NCI-H526 (cell line): ENCODE measurements at regions not wholly inside any gene's neighbourhood (a gene's known extent, or its start where the extent isn't known, plus 50 kb on each side); places are given as distances from the start of the nearest gene placed in this dataset.
"Not testable (repeated sequence)": the region's sequence is repeated elsewhere in the genome, so short reads cannot be mapped to it uniquely, and the experiment has no call there.

Experiments used
- DNase-seq, 2 experiments: peaks; one replicate each; lab custom pipeline; 2025; lab: John Stamatoyannopoulos, UW

DNA sequence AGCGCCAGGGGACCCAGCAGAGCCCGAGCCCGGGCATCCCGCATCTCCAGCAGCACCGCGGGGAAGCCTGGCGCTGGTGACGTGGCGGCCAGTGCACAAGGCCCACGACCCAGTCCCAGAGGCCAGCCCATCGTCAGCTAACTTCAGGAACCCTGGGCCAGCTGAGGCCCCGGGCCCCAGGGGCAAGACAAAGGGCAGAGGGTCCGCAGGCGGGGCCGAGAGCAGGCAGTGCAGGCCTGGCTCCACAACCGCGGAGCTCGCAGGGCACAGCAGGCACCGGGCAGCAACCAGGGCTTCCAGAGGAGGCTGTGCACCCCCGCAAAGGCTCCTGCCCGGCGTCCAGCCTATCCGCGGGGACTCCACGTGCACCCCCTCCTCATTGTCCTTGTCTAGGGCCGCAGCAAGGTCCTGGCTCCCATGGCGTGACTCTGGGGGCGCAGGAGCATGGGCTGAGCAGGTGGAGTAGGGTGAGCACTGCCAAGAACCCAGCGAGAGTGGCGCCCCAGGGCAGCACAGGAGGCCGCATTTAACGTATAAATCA, 352.5 kb downstream of the KCNJ18 start:
- not testable (repeated sequence) for DNase-seq

DNA sequence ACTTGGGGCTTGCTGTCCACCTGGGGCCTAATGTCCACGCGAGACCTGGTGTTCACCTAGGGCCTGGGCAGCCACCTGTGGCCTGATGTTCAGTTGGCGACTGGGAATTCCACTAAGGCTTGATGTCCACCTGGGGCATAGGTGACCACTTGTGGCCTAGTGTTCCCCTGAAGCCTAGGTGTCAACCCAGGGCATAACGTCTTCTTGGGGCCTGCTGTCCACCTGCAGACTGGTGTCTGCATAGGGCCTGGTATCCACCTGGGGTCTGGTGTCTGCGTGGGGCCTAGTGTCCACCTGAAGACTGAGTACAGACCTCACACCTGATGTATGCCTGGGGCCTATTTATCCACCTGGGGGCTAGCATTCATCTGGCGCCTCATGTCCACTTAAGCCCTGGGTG, 355.2 kb downstream of the KCNJ18 start:
- not testable (repeated sequence) for DNase-seq

DNA sequence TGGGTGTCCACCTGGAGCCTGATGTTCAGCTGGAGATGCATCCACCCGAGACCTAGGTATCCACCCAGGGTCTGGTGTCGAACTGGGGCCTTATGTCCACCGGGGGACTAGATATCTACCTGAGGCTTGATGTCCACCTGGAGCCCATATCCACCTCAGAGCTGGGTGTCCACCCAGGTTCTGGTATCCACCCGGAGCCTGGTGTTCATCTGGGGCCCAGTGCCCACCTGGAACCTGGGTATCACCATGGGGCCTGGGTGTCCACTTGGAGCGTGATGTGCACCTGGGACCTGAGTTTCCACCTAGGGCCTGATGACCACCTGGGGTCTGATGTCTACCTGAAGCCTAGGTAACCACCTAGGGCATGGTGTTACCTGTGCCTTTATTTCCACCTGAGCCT, 355.9 kb downstream of the KCNJ18 start:
- DNase-seq = not testable (repeated sequence)

DNA sequence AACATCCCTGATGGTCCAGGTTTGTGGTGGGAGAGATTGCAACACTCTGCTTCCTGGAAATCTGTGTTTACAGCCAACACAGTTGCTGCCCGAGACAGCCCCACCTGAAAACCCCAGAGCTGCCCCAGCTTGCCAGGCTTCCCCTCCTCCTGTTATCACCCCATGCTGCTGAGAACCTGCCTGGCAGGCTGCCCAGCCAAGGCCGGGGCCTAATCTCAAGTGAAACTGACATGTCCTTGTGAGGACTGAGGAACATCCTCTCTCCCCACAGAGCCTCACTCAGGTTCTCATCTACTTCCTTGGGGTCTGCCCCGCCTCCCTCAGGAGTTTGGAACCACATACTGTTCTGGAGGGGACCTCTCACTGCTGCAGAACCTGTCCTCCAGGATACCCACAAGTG, 358.4 kb downstream of the KCNJ18 start:
- DNase-seq = not testable (repeated sequence)

DNA sequence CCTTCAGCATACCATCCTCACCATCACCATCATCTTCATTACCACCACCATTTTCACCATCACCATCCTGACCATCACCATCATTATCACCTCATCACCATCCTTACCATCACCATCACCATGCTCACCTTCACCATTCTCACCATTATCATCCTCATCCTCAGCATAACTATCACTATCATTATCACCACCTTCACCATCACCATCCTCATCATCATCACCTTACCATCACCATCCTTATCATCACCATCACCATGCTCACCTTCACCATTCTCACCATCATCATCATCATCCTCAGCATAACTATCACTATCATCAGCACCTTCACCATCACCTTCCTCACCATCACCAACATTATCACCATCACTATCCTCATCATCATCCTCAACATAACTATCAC, 360.4 kb downstream of the KCNJ18 start:
- not testable (repeated sequence) for DNase-seq

DNA sequence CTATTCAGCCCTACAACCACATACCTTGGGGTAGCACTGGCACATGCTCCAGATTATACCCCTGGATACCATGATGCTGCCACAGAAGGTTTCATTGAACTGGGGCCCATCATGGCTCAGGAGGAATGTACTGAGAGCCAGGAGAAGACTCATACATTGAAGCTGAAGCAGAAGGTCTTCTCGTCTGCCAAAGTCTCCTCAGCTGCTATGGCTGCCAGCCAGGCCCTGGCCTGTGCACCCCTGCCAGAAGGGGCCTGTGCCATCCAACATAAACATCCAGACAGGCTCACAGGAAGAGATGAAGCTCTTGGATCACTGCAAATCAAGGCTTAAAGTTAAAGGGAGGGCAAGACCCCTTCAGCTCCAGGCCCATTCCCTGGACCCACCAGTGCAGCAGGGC, 364.2 kb downstream of the KCNJ18 start:
- DNase-seq = not testable (repeated sequence)

DNA sequence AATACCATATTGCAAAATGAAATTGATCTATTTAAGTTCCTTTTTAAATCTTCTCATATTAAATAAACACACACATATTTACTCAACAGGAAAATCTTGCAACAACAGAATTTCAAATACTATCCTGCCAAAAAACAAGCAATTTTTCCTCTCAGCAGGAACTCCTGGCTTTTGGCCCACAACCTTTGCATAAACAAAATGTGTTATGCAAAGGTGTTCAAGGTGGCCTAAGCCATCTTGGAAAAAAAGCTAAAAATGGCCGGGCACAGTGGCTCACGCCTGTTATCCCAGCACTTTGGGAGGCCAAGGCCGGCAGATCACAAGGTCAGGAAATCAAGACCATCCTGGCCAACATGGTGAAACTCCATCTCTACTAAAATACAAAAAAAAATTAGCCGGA, 383.6 kb downstream of the KCNJ18 start:
- DNase-seq = peak in 1 of 2 experiments; percentile 3

DNA sequence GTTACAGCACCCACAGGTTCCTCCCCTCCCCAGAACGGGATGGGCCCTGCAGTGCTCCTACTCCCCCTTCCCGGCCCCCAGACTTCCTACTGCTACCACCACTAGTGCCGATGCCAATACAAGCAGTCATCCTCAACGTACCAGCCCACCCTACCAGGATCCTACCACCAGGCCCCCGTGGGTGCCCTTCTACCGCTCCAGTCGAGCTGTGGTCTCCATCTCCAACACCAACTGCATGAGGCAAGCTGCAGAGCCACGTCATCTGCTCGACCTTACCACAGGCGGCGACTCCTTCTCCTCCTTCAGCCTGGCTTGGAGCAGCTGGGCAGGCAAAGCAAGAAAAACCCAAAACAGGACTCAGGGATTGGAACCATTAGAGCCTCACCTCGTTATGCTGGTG, 396.3 kb downstream of the KCNJ18 start:
- DNase-seq = not testable (repeated sequence)

DNA sequence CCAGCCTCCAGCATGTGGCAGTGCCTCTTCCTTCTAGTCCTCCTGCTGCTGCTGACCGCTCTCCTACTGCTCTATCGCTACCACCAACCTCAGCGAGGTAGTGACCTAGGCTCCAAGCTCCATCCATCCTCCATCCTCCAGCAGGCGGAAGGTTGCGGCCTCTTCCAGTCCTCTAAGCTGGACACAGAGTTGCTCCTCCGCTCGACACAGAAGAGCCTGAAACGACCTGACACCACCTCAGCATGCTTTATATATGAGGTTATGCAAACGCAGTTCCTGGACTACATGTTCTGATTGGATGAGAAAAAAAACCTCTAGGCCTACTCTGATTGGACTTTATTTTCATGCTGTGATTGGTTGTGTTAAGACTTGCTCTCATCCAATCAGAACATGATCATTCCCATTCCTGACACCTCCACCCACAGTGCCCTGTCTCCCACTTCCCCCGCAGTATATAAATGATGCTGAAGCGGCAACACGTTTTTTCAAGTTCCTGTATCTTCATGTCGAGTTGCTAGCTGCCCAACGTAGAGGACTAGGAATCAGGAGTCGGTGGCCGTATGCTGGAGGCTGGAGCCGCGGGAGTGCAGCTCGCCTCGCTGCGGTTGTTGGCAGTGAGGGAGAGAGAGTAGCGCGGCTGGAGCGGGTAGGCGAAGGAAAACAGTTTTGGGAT, 398.1 kb downstream of the KCNJ18 start:
- no peak for DNase-seq

DNA sequence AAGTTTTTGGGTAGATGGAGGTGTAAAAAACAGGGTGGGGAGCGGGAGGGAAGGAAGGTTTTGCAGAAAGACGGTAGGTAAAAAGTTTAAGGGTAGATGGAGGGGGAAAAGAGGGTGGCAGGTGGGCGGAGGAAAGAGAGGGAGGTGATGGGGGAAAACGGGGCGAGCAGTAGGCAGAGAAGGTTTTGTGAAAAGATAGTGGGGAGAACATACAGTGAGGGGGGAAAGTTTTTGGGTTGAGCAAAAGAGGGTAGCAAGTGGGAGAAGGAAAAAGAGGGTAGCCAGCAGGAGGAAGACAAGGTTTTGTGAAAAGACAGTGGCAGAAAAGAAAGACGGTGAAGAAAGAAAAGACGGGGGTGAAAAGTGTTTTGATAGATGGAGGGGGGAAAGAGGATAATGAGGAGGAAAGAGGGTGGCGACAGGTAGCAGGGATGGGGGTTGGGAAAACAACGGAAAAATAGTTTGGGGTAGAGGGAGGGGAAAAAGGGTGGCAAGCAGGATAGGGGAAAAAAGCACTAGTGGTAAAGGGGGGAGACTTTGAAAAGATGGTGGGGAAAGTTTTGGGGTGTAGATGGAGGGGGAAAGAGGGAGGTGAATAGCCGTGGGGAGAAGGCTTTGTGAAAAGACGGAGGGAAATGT, 398.8 kb downstream of the KCNJ18 start:
- not testable (repeated sequence) for DNase-seq

DNA sequence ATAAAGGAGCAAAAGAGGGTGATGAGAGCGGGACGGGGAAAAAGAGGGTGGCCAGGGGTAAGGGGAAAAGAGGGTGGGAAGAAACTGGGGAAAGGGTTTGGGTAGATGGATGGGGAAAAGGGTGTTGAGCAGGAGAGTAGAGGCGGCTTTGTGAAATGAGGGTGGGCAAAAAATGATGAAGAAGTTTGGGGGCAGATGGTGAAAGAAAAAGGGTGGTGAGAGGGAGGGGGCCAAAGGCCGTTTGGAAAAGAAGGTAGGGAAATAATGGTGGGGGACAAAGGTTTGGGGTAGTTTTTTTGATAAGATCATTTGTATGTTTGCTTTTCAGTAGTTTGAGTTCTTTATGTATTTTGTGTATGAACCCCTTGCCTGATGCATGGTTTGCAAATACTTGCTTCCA, 399.5 kb downstream of the KCNJ18 start:
- DNase-seq = not testable (repeated sequence)

DNA sequence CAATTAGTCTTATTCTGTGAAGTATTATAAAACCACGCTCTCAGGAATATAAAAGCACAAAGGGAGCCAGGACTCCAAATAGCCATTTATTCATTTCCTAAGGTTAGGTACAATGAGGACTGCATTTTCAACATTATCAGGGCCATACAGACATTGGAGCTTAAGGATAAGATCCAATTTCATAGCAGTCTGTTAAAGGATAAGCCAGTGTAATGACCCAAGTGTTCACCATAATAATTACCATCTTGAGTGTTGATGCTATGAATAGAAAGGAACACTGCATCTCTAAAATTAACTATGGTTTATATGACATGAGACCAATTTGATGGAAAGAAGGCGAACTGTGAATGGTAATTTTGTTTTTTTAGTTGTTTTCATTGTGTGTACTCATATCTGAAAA, 403.1 kb downstream of the KCNJ18 start:
- DNase-seq = not testable (repeated sequence)

DNA sequence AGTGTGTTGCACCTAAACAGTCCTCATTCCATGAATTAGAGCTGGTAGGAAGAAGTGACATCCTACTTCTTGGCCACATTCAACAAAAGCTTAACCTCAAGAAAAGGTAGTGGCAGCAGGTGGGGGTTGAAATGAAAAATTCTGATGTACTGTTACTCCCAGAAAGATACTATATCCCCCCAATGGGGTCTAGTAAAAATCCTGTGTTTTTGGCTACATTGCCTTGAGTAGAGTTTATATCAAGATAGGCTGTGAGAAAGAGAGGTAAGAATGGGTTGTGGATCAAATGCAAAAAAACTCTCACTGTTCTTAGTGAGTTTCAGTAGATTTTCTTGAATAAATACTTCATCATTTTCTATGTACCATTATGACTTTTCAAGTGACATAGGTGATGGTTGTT, 407.3 kb downstream of the KCNJ18 start:
- DNase-seq = not testable (repeated sequence)

DNA sequence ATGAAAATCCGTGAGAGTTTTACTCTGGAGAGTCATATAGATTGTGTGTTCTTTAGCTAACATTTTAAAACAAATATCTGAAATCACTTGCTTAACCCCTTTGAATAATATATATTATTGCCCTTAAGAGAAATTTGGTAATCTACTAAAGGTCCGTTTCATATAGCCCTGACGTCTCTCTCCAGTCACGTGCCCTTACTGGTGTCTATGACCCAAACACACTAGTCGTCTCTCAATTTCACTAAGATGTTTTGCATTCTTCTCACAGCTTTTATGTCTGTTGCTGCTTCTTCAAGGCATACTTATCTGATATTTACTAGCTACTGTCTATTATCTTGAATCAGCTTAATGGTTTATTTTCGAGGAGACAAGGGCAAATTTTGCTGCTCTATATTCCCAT, 409.9 kb downstream of the KCNJ18 start:
- no peak for DNase-seq

DNA sequence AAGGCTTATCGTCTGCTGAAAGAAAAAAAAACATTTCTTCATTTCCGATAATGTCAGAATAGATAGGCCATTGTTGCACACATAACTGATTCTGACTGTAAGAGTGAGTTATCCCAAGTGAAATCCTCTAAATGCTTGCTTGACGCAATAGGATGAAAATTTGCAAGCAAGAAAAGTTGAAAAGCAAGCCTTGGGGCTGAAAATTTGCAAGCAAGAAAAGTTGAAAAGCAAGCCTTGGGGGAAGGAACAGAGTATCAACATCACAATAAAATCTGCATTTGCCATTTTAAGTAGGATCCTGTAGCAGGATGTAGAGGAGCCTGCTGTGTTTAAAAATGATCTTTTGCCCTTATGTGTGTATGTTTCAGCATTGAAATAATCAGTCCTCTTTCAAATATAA, 424.4 kb downstream of the KCNJ18 start:
- DNase-seq = not testable (repeated sequence)

DNA sequence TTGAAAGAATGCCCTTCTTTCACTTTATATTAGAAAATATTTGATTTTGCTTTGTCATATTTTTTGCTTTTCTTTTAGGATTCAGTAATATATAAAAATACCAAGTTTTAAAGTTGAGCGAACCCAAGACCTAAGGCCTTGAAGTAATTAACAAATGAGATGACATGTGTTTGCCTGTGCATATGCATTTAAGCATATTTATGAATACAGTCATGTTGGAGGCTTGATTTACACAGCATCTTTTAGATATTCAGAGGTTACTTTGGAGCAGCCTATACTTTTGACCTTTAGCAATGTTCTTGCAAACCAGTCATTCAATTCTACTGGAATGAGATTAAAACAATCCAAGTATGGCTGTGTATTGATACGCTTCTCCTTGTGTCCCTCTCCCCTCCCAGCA, 425.1 kb downstream of the KCNJ18 start:
- not testable (repeated sequence) for DNase-seq

DNA sequence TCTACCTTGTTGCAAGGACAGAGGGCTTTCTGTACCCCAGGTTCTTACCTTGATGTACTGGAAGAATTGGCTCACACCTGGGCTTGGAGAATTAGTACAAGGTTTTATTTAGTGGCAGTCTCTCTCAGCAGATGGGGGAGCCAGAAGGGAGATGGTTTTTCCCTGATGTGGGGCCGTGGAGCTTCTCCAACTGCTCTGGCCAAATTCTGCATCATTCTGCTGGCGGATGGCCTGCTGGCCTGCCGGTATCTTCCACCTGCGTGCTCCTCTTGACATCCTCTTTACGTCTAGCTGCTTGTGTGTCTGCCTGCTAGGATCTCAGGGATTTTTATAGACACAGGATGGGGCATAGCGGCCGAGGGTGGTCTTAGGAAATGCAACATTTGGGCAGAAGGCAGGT, 426.7 kb downstream of the KCNJ18 start:
- DNase-seq = not testable (repeated sequence)

DNA sequence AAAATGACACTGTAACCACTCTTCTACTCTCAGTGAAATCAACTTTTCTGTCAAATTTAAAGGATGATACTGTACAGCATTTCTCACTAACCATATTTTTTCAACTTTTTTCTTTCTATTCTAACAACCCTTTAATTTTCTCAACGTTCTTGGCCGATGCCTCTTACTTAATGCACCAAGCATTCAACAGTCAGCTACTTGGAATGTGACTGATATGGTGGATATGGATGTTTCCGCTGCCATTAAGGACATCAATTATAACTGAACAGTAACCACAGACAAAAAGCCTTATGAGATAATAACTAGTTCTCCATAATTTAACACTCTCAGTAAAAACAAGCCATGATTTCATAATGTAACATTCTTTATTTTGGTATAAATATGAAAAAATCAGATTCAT, 427.4 kb downstream of the KCNJ18 start:
- DNase-seq = not testable (repeated sequence)

DNA sequence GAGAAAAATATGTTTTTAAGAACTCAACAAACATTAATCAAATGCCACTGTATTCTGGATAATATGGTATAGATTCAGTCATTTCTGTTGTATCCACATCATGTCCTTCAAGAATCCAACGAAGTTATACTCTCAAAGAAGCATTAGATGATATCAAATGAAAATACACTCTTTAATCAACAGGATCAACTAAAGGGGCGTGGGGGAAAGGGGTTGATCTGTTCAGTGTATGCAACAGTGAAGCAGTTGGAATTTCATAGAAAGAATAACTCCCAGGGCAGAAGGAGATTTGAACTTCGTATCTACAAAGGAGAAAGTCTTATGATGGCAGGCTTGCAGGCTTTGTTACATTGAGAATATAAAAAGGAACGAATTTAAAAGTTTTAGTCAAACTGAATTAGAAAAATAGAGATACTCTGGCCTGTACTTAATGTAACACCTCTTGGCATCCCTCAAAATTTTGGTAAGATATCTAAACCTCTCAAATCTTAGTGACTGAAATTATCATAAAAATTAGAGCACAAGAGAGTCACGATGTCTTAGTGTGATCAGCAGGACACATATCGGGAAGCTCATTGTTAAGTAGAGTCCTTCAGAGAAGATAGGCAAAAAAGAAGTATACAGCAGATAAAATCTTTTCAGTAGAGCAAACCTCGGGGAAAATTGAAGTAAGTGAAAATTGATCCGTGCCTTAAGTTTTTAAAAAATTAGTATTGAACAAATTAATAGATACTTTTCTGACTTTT, 431.4 kb downstream of the KCNJ18 start:
- DNase-seq = peak in 1 of 2 experiments; percentile 10

DNA sequence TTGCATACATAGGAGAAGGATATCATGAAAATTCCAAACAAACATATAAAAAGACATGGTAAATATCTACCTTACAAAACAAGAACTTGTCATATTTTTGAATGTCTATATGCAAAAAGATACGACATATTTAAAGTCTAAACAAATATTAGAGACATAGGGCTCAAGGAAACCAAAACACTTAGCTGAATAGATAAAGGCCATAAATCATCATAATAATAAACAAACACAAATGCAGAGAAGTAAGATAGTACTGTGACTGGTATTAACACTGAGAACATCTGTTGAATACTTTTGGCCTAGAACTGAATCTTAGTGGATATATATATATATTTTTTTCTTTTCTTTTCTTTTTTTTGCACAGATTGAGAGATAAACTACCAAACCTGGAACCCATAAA, 435.8 kb downstream of the KCNJ18 start:
- DNase-seq = no peak

DNA sequence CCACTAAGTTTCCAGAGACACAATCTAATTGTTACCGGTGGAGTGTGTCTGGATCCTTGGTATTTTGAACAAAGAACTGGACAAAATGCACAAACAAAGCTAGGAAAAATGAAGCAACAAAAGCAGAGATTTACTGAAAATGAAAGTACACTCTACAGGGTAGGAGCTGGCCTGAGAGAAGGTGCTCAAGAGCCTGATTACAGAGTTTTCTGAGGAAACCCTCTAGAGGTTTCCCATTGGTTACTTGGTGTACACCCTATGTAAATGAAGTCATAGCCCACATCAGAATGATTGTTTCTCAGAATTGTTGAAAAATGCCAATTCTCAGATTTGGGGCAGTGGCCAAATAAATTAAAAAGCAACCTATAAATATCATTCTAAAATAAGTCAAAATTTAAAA, 436.4 kb downstream of the KCNJ18 start:
- DNase-seq = no peak

DNA sequence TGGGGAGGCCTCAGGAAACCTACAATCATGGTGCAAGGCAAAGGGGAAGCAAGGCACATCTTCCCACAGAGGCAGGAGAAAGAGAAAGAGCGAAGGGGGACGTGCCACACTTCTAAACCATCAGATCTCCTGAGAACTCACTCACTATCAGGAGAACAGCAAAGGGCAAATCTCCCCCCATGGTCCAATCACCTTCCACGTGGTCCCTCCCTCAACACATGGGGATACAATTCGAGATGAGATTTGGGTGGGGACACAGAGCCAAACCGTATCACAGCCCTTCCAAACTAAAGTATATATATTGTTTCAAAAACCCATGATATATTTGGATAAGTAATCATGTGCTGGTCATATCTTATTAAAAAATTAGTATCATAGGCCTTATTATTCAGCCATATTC, 437.6 kb downstream of the KCNJ18 start:
- DNase-seq = not testable (repeated sequence)

DNA sequence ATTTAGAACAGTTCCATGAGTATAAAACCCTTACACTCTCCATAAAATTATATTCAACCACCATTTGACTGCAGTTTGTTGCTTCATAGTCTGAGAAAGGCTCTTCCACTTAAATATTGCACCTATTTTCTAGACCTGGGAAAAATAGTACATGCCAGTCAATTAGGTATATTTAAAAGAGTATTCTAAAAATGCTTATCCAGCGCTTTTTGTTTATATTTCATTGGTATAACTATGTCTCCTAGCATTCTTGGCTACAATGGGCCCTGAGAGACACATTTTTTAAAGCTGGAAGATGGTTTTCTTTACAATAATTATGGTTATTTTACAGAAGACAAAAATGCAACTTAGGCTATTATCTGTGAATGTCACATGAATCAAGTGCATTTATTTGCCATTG, 439.4 kb downstream of the KCNJ18 start:
- DNase-seq = no peak
